SK-N-SH (cell line): ENCODE measurements at regions not wholly inside any gene's neighbourhood (a gene's known extent, or its start where the extent isn't known, plus 50 kb on each side); places are given as distances from the start of the nearest gene placed in this dataset.

Experiments
- CTCF ChIA-PET: fragments of 300-600, 350-600 bp; formaldehyde crosslinking; extraction: SDS; loops from one replicate; lab custom pipeline; 2021; lab: Yijun Ruan, JAX
- POLR2A ChIA-PET: fragments of 350-600 bp; sonication (Branson Sonifier 250); formaldehyde crosslinking; extraction: SDS; loops from one replicate; lab custom pipeline; 2020; ENCODE audit warnings: antibody characterized with exemption, inconsistent platforms; lab: Yijun Ruan, JAX
- DNase-seq: peaks from one replicate; pipeline ENCODE4 v3.0.0; 2012
- H2AFZ ChIP-seq: fragments of 200-600 bp; sonication (generic); 2 replicates; pipeline ENCODE4 v1.8.1; 2016; ENCODE audit warnings: antibody characterized with exemption, mild to moderate bottlenecking, low read depth
- H3F3A ChIP-seq: fragments of 200-600 bp; sonication (generic); replicated peaks from 2 replicates; pipeline ENCODE3; 2016; ENCODE audit warnings: antibody characterized with exemption, mild to moderate bottlenecking; ENCODE audit not compliant: insufficient read depth
- H3K27ac ChIP-seq, 2 experiments: fragments of 200-500 bp in 1 of 2; fragments of 200-600 bp in 1 of 2; sonication (Bioruptor generic) in 1 of 2; sonication (generic), shearing (Covaris generic) in 1 of 2; 2 replicates each; pipeline versions ENCODE4 v1.5.1 to v1.6.1; 2014 to 2016; ENCODE audit warnings: low read depth in 2 of 2, inconsistent platforms in 1 of 2, low read length in 1 of 2, mild to moderate bottlenecking in 1 of 2, mixed read lengths in 1 of 2
- H3K27me3 ChIP-seq: fragments of 200-600 bp; sonication (generic), shearing (Covaris generic); 2 replicates; pipeline ENCODE4 v1.6.1; 2016; ENCODE audit warnings: mixed run types; ENCODE audit not compliant: insufficient read depth
- H3K36me3 ChIP-seq, 2 experiments: fragments of 200-500 bp in 1 of 2; fragments of 200-600 bp in 1 of 2; sonication (Bioruptor generic) in 1 of 2; sonication (generic) in 1 of 2; replicated peaks in 1 of 2; 2 replicates each; pipeline versions ENCODE3 to v1.5.1; 2014 to 2016; ENCODE audit warnings: low read length in 1 of 2, mild to moderate bottlenecking in 1 of 2; ENCODE audit not compliant: insufficient read depth in 2 of 2, control insufficient read depth in 1 of 2
- H3K4me1 ChIP-seq, 2 experiments: fragments of 200-500 bp in 1 of 2; fragments of 200-600 bp in 1 of 2; sonication (Bioruptor generic) in 1 of 2; sonication (generic), shearing (Covaris generic) in 1 of 2; 2 replicates each; pipeline versions ENCODE4 v1.5.1 to v1.6.1; 2014 to 2016; ENCODE audit warnings: low read depth in 1 of 2, low read length in 1 of 2, mixed run types in 1 of 2; ENCODE audit not compliant: insufficient read depth in 2 of 2, control insufficient read depth in 1 of 2
- H3K4me2 ChIP-seq: fragments of 200-600 bp; sonication (generic), shearing (Covaris generic); 2 replicates; pipeline ENCODE4 v1.6.1; 2017; ENCODE audit warnings: mixed run types
- H3K4me3 ChIP-seq, 2 experiments: fragments of 200-500 bp in 1 of 2; fragments of 200-600 bp in 1 of 2; sonication (Bioruptor generic) in 1 of 2; sonication (generic), shearing (Covaris generic) in 1 of 2; 2 replicates each; pipeline versions ENCODE4 v1.5.1 to v1.8.1; 2014 to 2016; ENCODE audit warnings: low read depth in 2 of 2, inconsistent platforms in 1 of 2, low read length in 1 of 2, mild to moderate bottlenecking in 1 of 2, mixed read lengths in 1 of 2, moderate library complexity in 1 of 2
- H3K79me2 ChIP-seq: fragments of 200-600 bp; sonication (generic); 2 replicates; pipeline ENCODE4 v1.8.1; 2017; ENCODE audit warnings: mild to moderate bottlenecking; ENCODE audit not compliant: insufficient read depth
- H3K9ac ChIP-seq: fragments of 200-600 bp; sonication (generic); 2 replicates; pipeline ENCODE4 v1.6.1; 2017; ENCODE audit warnings: mixed run types
- H3K9me2 ChIP-seq: fragments of 200-600 bp; sonication (generic); 2 replicates; pipeline ENCODE4 v1.6.1; 2017; ENCODE audit warnings: mixed run types
- H3K9me3 ChIP-seq: fragments of 200-600 bp; sonication (generic); 2 replicates; pipeline ENCODE4 v1.6.1; 2017; ENCODE audit warnings: mixed run types, mild to moderate bottlenecking, moderate library complexity
- H4K20me1 ChIP-seq: fragments of 200-600 bp; sonication (generic); 2 replicates; pipeline ENCODE4 v1.6.1; 2017; ENCODE audit warnings: mild to moderate bottlenecking, mixed run types; ENCODE audit not compliant: insufficient read depth
- ELF1 ChIP-seq: IDR thresholded peaks from 2 replicates; pipeline ENCODE4 v1.4.0; 2012
- EZH2phosphoT487 ChIP-seq: fragments of 200-600 bp; sonication (generic); IDR thresholded peaks from 2 replicates; pipeline ENCODE4 v1.6.1; 2017; ENCODE audit warnings: low read depth, mixed run types, mild to moderate bottlenecking, antibody characterized with exemption, moderate library complexity, borderline replicate concordance
- FOSL2 ChIP-seq: IDR thresholded peaks from 2 replicates; pipeline ENCODE4 v1.4.0; 2012; ENCODE audit warnings: low read depth, mild to moderate bottlenecking, moderate library complexity, borderline replicate concordance
- FOXM1 ChIP-seq: IDR thresholded peaks from 2 replicates; pipeline ENCODE4 v1.4.0; 2012; ENCODE audit warnings: low read depth, mild to moderate bottlenecking
- GATA2 ChIP-seq: sonication (generic); formaldehyde crosslinking; IDR thresholded peaks from 2 replicates; pipeline ENCODE4 v1.5.0; 2020; ENCODE audit warnings: mild to moderate bottlenecking, missing genetic modification reagents
- IRF3 ChIP-seq: fragments of 150-350 bp; IDR thresholded peaks from 2 replicates; pipeline ENCODE4 v1.6.1; 2016; ENCODE audit warnings: mild to moderate bottlenecking, low read depth, low read length
- JUND ChIP-seq: IDR thresholded peaks from 2 replicates; pipeline ENCODE4 v1.4.0; 2012
- MAX ChIP-seq: IDR thresholded peaks from 2 replicates; pipeline ENCODE4 v1.4.0; 2012; ENCODE audit warnings: low read depth
- MXI1 ChIP-seq: IDR thresholded peaks from 2 replicates; pipeline ENCODE4 v1.6.1; 2012; ENCODE audit warnings: mild to moderate bottlenecking, low read depth, low read length, improper control_type of control experiment
- NFIC ChIP-seq: IDR thresholded peaks from 2 replicates; pipeline ENCODE4 v1.4.0; 2012; ENCODE audit warnings: borderline replicate concordance
- NRF1 ChIP-seq: IDR thresholded peaks from 2 replicates; pipeline ENCODE4 v1.6.1; 2012; ENCODE audit warnings: low read depth, mild to moderate bottlenecking, low read length
- RCOR1 ChIP-seq: fragments of 150-350 bp; IDR thresholded peaks from 2 replicates; pipeline ENCODE4 v1.6.1; 2017; ENCODE audit warnings: antibody characterized with exemption, low read length
- RXRA ChIP-seq: IDR thresholded peaks from 2 replicates; pipeline ENCODE4 v1.4.0; 2012; ENCODE audit warnings: low read depth, mild to moderate bottlenecking, borderline replicate concordance
- SIN3A ChIP-seq: IDR thresholded peaks from 2 replicates; pipeline ENCODE4 v1.6.1; 2012; ENCODE audit warnings: low read depth, mild to moderate bottlenecking, low read length, moderate library complexity, borderline replicate concordance
- TAF1 ChIP-seq: IDR thresholded peaks from 2 replicates; pipeline ENCODE4 v1.6.1; 2012; ENCODE audit warnings: low read depth, mild to moderate bottlenecking, low read length, moderate library complexity, borderline replicate concordance
- TCF12 ChIP-seq: IDR thresholded peaks from 2 replicates; pipeline ENCODE4 v1.4.0; 2012
- TEAD4 ChIP-seq: IDR thresholded peaks from 2 replicates; pipeline ENCODE4 v1.4.0; 2012; ENCODE audit warnings: mild to moderate bottlenecking, borderline replicate concordance; ENCODE audit not compliant: insufficient read depth
- USF1 ChIP-seq: IDR thresholded peaks from 2 replicates; pipeline ENCODE4 v1.4.0; 2012; ENCODE audit warnings: low read depth, borderline replicate concordance
- USF2 ChIP-seq: fragments of 150-350 bp; IDR thresholded peaks from 2 replicates; pipeline ENCODE4 v1.6.1; 2017; ENCODE audit warnings: antibody characterized with exemption, low read length, low read depth, borderline replicate concordance
- YY1 ChIP-seq: IDR thresholded peaks from 2 replicates; pipeline ENCODE4 v1.4.0; 2012; ENCODE audit warnings: low read depth, mild to moderate bottlenecking
- WGBS: methylation state at CpG from one replicate; pipeline ENCODE4 v1.1.6; 2017; ENCODE audit warnings: low lambda C conversion rate; 5-methylcytosine and 5-hydroxymethylcytosine counted together

- Histone ChIP-seq H3K4me1 (no peaks in the 10 kb centered on the region), H2AFZ (no peak overlapping the region), H3K9me3 (no peaks in the 10 kb centered on the region), H3K27me3 (no peaks in the 10 kb centered on the region; the same call in 1 of the 2 replicates), H3K9ac (no peak overlapping the region), H3K9me2 (no peaks in the 10 kb centered on the region), H3K36me3 (no peaks in the 10 kb centered on the region), H4K20me1 (no peaks in the 10 kb centered on the region), H3F3A (no peaks in the 10 kb centered on the region), H3K4me3 (no peak overlapping the region), H3K79me2 (no peaks in the 10 kb centered on the region), H3K27ac (no peak overlapping the region), H3K4me2 (no peak overlapping the region)
- ChIA-PET CTCF (no interaction called here), POLR2A (no interaction called here)
- no peak for DNase-seq
- TF ChIP-seq USF2 (no peak), SIN3A (no peak), ELF1 (no peak), NRF1 (no peak), TEAD4 (no peak)
- TF ChIP-seq, all 33 proteins: peak for 0
Measured at GRCh38 chrX:113974881-113975280, 609.0 kb upstream of the HTR2C start.

GRCh38 chrX:113973706-113974105 lies 610.2 kb upstream of the HTR2C start:
- Histone ChIP-seq H3K27ac (no peak overlapping the region), H3F3A (no peaks in the 10 kb centered on the region), H3K4me3 (no peak overlapping the region), H3K4me1 (no peaks in the 10 kb centered on the region), H3K4me2 (no peak overlapping the region), H3K9me2 (no peaks in the 10 kb centered on the region), H4K20me1 (no peaks in the 10 kb centered on the region), H3K79me2 (no peaks in the 10 kb centered on the region), H2AFZ (no peak overlapping the region), H3K9me3 (no peaks in the 10 kb centered on the region), H3K27me3 (no peaks in the 10 kb centered on the region), H3K36me3 (no peaks in the 10 kb centered on the region), H3K9ac (no peak overlapping the region)
- POLR2A ChIA-PET = no interaction called here
- DNase-seq = no peak
- WGBS = 26% methylated on average over 2 of the region's 2 CpGs
- TF ChIP-seq GATA2 (CRISPR knock-in tag) (no peak), NRF1 (no peak), MAX (no peak), FOSL2 (no peak), TCF12 (no peak), RCOR1 (no peak), USF1 (no peak), NFIC (no peak), ELF1 (no peak), EZH2phosphoT487 (no peak), IRF3 (no peak), RXRA (no peak), YY1 (no peak), JUND (no peak), SIN3A (no peak), MXI1 (no peak), TAF1 (no peak), TEAD4 (no peak), FOXM1 (no peak)
- CTCF ChIA-PET = no interaction called here
